Heart left ventricle (tissue), 16 donors: ENCODE measurements at regions not wholly inside any gene's neighbourhood (a gene's known extent, or its start where the extent isn't known, plus 50 kb on each side); places are given as distances from the start of the nearest gene placed in this dataset.

Source experiments
- ATAC-seq, 4 donors: fragments of 200-7000 bp; cut with Tn5 transposase; one replicate each; pipeline ENCODE4 v1.9.1; 2020 to 2022; ENCODE audit warnings: moderate library complexity in 4 of 4, mild to moderate bottlenecking in 3 of 4, moderate number of reproducible peaks in 1 of 4
- DNase-seq, 5 donors: peaks; one replicate each; pipeline ENCODE4 v3.0.0-alpha.2; 2020
- H3K27ac ChIP-seq, 12 donors: fragments of 200-600 bp; sonication (generic) in 4 of 12; one replicate each; pipeline versions ENCODE4 v1.5.0 to v1.8.0; 2016 to 2022; ENCODE audit warnings: mild to moderate bottlenecking in 2 of 12
- H3K27me3 ChIP-seq, 9 donors: fragments of 200-600 bp; sonication (generic) in 2 of 9; one replicate each; pipeline versions ENCODE4 v1.5.1 to v1.8.0; 2016 to 2022; ENCODE audit warnings: mild to moderate bottlenecking in 3 of 9
- H3K36me3 ChIP-seq, 9 donors: fragments of 200-600 bp; sonication (generic) in 2 of 9; one replicate each; pipeline versions ENCODE4 v1.5.0 to v1.8.0; 2018 to 2022; ENCODE audit warnings: mild to moderate bottlenecking in 2 of 9
- H3K4me1 ChIP-seq, 12 donors: fragments of 200-600 bp; sonication (generic) in 4 of 12; one replicate each; pipeline versions ENCODE4 v1.5.0 to v1.8.0; 2016 to 2022; ENCODE audit warnings: mild to moderate bottlenecking in 3 of 12
- H3K4me3 ChIP-seq, 12 donors: fragments of 200-600 bp; sonication (generic) in 4 of 12; one replicate each; pipeline versions ENCODE4 v1.5.0 to v1.8.0; 2017 to 2022; ENCODE audit warnings: mild to moderate bottlenecking in 9 of 12, moderate library complexity in 4 of 12
- H3K9me3 ChIP-seq, 12 donors: fragments of 200-600 bp; sonication (generic) in 4 of 12; one replicate each; pipeline versions ENCODE4 v1.5.0 to v1.8.0; 2016 to 2022; ENCODE audit warnings: mild to moderate bottlenecking in 1 of 12
- CTCF ChIP-seq, 12 donors: fragments of 200-600 bp; sonication (generic) in 4 of 12; IDR thresholded peaks; one replicate each; pipeline versions ENCODE4 v1.5.0 to v1.8.0; 2018 to 2022; ENCODE audit warnings: antibody characterized with exemption in 12 of 12, mild to moderate bottlenecking in 5 of 12
- POLR2A ChIP-seq, 2 donors: fragments of 450-650 bp; IDR thresholded peaks; one replicate each; pipeline ENCODE4 v1.6.1; 2017; ENCODE audit warnings: antibody characterized with exemption in 2 of 2, mild to moderate bottlenecking in 2 of 2, moderate library complexity in 2 of 2
- WGBS, 4 donors: extraction: QIAGEN DNeasy Blood & Tissue Kit in 2 of 4; methylation state at CpG; one replicate each; pipeline versions ENCODE4 v1.1.5 to v1.1.7; 2013 to 2018; 5-methylcytosine and 5-hydroxymethylcytosine counted together
- intact Hi-C, 10 donors: fragments of 100-400 bp; cut with DNase I; formaldehyde crosslinking; loops; one replicate each; pipeline versions ENCODE4 v1.11.1 to v1.14.2; 2022
- donor health status: ischemic (EF 13 %, LVEDD 7.1; RV severe dilation, severe dysfunction).
- donor health status: healthy with polysubstance abuse.
- donor health status: DM: no; HTN: yes; CAD: no.
- donor health status: DM: no; HTN: no; CAD: no.
- donor health status: ischemic (EF 25% LVEDD 6.9; RV normal size, moderate dysfunction).
- donor health status: ischemic (EF 25% LVEDD 5.7; RV mildly dilated, moderate dysfunction).
- donor health status: healthy.
- donor health status: DM: yes; HTN: yes; CAD: no.
- donor health status: ischemic (EF 35%, LVEDD 5.7; RV mildly dilated, moderate dysfunction).
- donor health status: nonischemic (EF 11% LVEDD 7.7; RV severe dilation, severe dysfunction).
- donor health status: DM: yes; HTN: yes; CAD: no.
- donor health status: PGD.
- donor health status: ischemic (EF 29% LVEDD 5.4; RV normal size, mild dysfunction).
- donor health status: nonischemic (EF 23%, LVEDD 6.1; RV moderate dilation, normal function).

GRCh38 chr1:112341986-112342385, 54.0 kb upstream of the CTTNBP2NL start:
- Histone ChIP-seq H3K27me3 (no peaks in the 10 kb centered on the region), H3K4me1 (peaks cover 0 to 4% (median 0%) of the 10 kb centered on the region in 12 donors), H3K27ac (no peak overlapping the region), H3K4me3 (no peak overlapping the region), H3K36me3 (no peaks in the 10 kb centered on the region), H3K9me3 (no peaks in the 10 kb centered on the region)
- ATAC-seq (no peak), DNase-seq (no peak)
- intact Hi-C loops: no loop called here
- WGBS, 4 donors: 86 to 92% (median 88%) methylated on average over 4 of the region's 4 CpGs
- TF ChIP-seq POLR2A (IDR thresholded peaks at IDR 0.05): no peak
- no peak for TF ChIP-seq CTCF (IDR thresholded peaks at IDR 0.05)

GRCh38 chr1:112342558-112342957, 53.5 kb upstream of the CTTNBP2NL start:
- Histone ChIP-seq H3K4me1 (peaks cover 0 to 2% (median 0%) of the 10 kb centered on the region in 12 donors), H3K9me3 (no peaks in the 10 kb centered on the region), H3K36me3 (no peaks in the 10 kb centered on the region), H3K4me3 (no peak overlapping the region), H3K27ac (no peak overlapping the region), H3K27me3 (no peaks in the 10 kb centered on the region)
- TF ChIP-seq POLR2A (IDR thresholded peaks at IDR 0.05): no peak
- no peak for TF ChIP-seq CTCF (IDR thresholded peaks at IDR 0.05)
- DNase-seq: no peak
- 42 to 59% (median 50%) methylated on average over 3 of the region's 3 CpGs for WGBS, 4 donors
- intact Hi-C loops: no loop called here
- ATAC-seq: peak in 1 of 4 donors; percentile 21

- TF ChIP-seq POLR2A (IDR thresholded peaks at IDR 0.05) (no peak), CTCF (IDR thresholded peaks at IDR 0.05) (no peak)
- no peak overlapping the region for H3K4me3 ChIP-seq
- H3K9me3 ChIP-seq: peaks cover 0 to 8% (median under 1%) of the 10 kb centered on the region in 12 donors
- WGBS, 4 donors: 57 to 70% (median 62%) methylated on average over 7 of the region's 7 CpGs
- DNase-seq: no peak
- H3K27me3 ChIP-seq: no peaks in the 10 kb centered on the region
- no peaks in the 10 kb centered on the region for H3K36me3 ChIP-seq
- peaks cover 0 to 2% (median 0%) of the 10 kb centered on the region in 12 donors for H3K4me1 ChIP-seq
- no peak overlapping the region for H3K27ac ChIP-seq
- ATAC-seq: no peak
- intact Hi-C loops: no loop called here
Measured at GRCh38 chr1:112344754-112345423, 51.1 kb upstream of the CTTNBP2NL start.
